ENCODE measurements at regions not wholly inside any gene's neighbourhood (a gene's known extent, or its start where the extent isn't known, plus 50 kb on each side); places are given as distances from the start of the nearest gene placed in this dataset.
"Not testable (repeated sequence)": the region's sequence is repeated elsewhere in the genome, so short reads cannot be mapped to it uniquely, and the experiment has no call there.

DNA sequence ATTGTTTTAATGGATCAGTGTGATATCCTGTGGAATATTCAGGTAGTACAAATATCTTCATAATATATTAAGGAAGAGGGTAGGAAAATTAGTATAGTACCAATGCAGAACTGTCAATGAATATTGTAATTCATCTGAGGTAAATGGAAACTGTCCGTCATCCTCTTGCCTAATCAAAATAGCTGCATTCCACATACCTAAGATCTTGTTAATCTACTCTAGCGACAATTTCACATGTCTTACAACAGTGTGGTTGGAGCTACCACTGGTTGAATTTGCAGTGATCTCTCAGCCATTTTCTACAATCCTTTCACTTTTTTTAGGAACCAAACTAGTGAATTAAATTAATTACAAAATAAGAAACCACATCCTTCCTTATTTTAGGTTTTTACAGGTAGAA is 117.5 kb downstream of the PCDH18 start:
- Histone ChIP-seq H3K4me1 (ENCODE audit: insufficient read depth, low read length, severe bottlenecking) (no peaks in the 10 kb centered on the region), H3K36me3 (ENCODE audit: insufficient read depth, low read length) (no peaks in the 10 kb centered on the region), H2AFZ (ENCODE audit: low read length) (no peak overlapping the region), H3K27ac (ENCODE audit: low read depth, low read length, poor library complexity, severe bottlenecking) (no peak overlapping the region), H3K4me2 (ENCODE audit: low read length) (no peak overlapping the region), H3K9me3 (ENCODE audit: low read length) (no peaks in the 10 kb centered on the region), H3K27me3 (ENCODE audit: insufficient read depth, low read length) (no peaks in the 10 kb centered on the region), H3K79me2 (ENCODE audit: insufficient read depth, low read length) (no peaks in the 10 kb centered on the region), H3F3A (ENCODE audit: insufficient read depth, low read length) (no peaks in the 10 kb centered on the region), H3K9ac (ENCODE audit: low read length) (no peak overlapping the region), H4K20me1 (ENCODE audit: insufficient read depth, low read length) (no peaks in the 10 kb centered on the region), H3K9me2 (ENCODE audit: low read depth, low read length) (no peaks in the 10 kb centered on the region), H3K4me3 (ENCODE audit: low read depth, low read length, poor library complexity, severe bottlenecking) (no peak overlapping the region)
- TF ChIP-seq, protein P1, sequence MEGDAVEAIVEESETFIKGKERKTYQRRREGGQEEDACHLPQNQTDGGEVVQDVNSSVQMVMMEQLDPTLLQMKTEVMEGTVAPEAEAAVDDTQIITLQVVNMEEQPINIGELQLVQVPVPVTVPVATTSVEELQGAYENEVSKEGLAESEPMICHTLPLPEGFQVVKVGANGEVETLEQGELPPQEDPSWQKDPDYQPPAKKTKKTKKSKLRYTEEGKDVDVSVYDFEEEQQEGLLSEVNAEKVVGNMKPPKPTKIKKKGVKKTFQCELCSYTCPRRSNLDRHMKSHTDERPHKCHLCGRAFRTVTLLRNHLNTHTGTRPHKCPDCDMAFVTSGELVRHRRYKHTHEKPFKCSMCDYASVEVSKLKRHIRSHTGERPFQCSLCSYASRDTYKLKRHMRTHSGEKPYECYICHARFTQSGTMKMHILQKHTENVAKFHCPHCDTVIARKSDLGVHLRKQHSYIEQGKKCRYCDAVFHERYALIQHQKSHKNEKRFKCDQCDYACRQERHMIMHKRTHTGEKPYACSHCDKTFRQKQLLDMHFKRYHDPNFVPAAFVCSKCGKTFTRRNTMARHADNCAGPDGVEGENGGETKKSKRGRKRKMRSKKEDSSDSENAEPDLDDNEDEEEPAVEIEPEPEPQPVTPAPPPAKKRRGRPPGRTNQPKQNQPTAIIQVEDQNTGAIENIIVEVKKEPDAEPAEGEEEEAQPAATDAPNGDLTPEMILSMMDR (IDR thresholded peaks at IDR 0.05; ENCODE audit: low read length), result no peak
- TF ChIP-seq EZH2 (IDR thresholded peaks at IDR 0.05; ENCODE audit: borderline replicate concordance, low read length), result no peak

- no peak overlapping the region for H3K4me3 ChIP-seq (ENCODE audit: low read depth, low read length, poor library complexity, severe bottlenecking)
- H3K27ac ChIP-seq (ENCODE audit: low read depth, low read length, poor library complexity, severe bottlenecking), result no peak overlapping the region
- H3K4me2 ChIP-seq (ENCODE audit: low read length), result no peak overlapping the region
- H3K36me3 ChIP-seq (ENCODE audit: insufficient read depth, low read length), result no peaks in the 10 kb centered on the region
- no peaks in the 10 kb centered on the region for H3K9me2 ChIP-seq (ENCODE audit: low read depth, low read length)
- no peaks in the 10 kb centered on the region for H3F3A ChIP-seq (ENCODE audit: insufficient read depth, low read length)
- no peak overlapping the region for H2AFZ ChIP-seq (ENCODE audit: low read length)
- no peaks in the 10 kb centered on the region for H4K20me1 ChIP-seq (ENCODE audit: insufficient read depth, low read length)
- H3K79me2 ChIP-seq (ENCODE audit: insufficient read depth, low read length), result no peaks in the 10 kb centered on the region
- H3K27me3 ChIP-seq (ENCODE audit: insufficient read depth, low read length), result no peaks in the 10 kb centered on the region
- H3K4me1 ChIP-seq (ENCODE audit: insufficient read depth, low read length, severe bottlenecking), result no peaks in the 10 kb centered on the region
- TF ChIP-seq, protein P1 (IDR thresholded peaks at IDR 0.05; ENCODE audit: low read length), result no peak
- TF ChIP-seq EZH2 (IDR thresholded peaks at IDR 0.05; ENCODE audit: borderline replicate concordance, low read length), result no peak
- H3K9me3 ChIP-seq (ENCODE audit: low read length), result no peaks in the 10 kb centered on the region
- no peak overlapping the region for H3K9ac ChIP-seq (ENCODE audit: low read length)
Observed at GRCh38 chr4:137408527-137409177, 123.6 kb downstream of the PCDH18 start.

DNA sequence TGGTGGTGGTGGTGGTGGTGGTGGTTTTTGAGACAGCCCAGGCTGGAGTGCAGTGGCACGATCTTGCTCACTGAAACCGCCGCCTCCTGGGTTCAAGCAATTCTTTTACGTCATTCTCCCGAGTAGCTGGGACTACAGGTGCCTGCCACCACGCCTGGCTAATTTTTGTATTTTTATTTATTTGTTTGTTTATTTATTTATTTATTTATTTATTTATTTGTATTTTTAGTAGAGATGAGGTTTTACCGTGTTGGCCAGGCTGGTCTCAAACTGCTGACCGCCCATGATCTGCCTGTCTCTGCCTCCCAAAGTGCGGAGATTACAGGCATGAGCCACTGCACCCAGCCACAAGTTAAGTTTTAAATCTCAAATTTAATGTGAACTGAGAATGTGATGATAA is 126.5 kb downstream of the PCDH18 start:
- H2AFZ ChIP-seq (ENCODE audit: low read length); H3K27ac ChIP-seq (ENCODE audit: low read depth, low read length, poor library complexity, severe bottlenecking); H3K4me1 ChIP-seq (ENCODE audit: insufficient read depth, low read length, severe bottlenecking); H3K9me3 ChIP-seq (ENCODE audit: low read length); H3F3A ChIP-seq (ENCODE audit: insufficient read depth, low read length); H3K4me3 ChIP-seq (ENCODE audit: low read depth, low read length, poor library complexity, severe bottlenecking); H3K36me3 ChIP-seq (ENCODE audit: insufficient read depth, low read length); H3K4me2 ChIP-seq (ENCODE audit: low read length); H3K79me2 ChIP-seq (ENCODE audit: insufficient read depth, low read length); H3K27me3 ChIP-seq (ENCODE audit: insufficient read depth, low read length); H3K9me2 ChIP-seq (ENCODE audit: low read depth, low read length); H3K9ac ChIP-seq (ENCODE audit: low read length); H4K20me1 ChIP-seq (ENCODE audit: insufficient read depth, low read length): not testable (repeated sequence)

- Histone ChIP-seq H3K9me2 (ENCODE audit: low read depth, low read length) (no peaks in the 10 kb centered on the region), H3K27me3 (ENCODE audit: insufficient read depth, low read length) (no peaks in the 10 kb centered on the region), H3K36me3 (ENCODE audit: insufficient read depth, low read length) (no peaks in the 10 kb centered on the region), H3K4me1 (ENCODE audit: insufficient read depth, low read length, severe bottlenecking) (no peaks in the 10 kb centered on the region), H3K4me3 (ENCODE audit: low read depth, low read length, poor library complexity, severe bottlenecking) (no peak overlapping the region), H3K9me3 (ENCODE audit: low read length) (no peaks in the 10 kb centered on the region), H4K20me1 (ENCODE audit: insufficient read depth, low read length) (no peaks in the 10 kb centered on the region), H2AFZ (ENCODE audit: low read length) (no peak overlapping the region), H3K4me2 (ENCODE audit: low read length) (no peak overlapping the region), H3K27ac (ENCODE audit: low read depth, low read length, poor library complexity, severe bottlenecking) (no peak overlapping the region), H3K9ac (ENCODE audit: low read length) (no peak overlapping the region), H3F3A (ENCODE audit: insufficient read depth, low read length) (no peaks in the 10 kb centered on the region), H3K79me2 (ENCODE audit: insufficient read depth, low read length) (no peaks in the 10 kb centered on the region)
- TF ChIP-seq EZH2 (IDR thresholded peaks at IDR 0.05; ENCODE audit: borderline replicate concordance, low read length), result no peak
- TF ChIP-seq, protein P1 (IDR thresholded peaks at IDR 0.05; ENCODE audit: low read length), result no peak
Observed at GRCh38 chr4:137394018-137394417, 138.3 kb downstream of the PCDH18 start.

Data from OCI-LY1 (cell line).